ENCODE measurements at regions not wholly inside any gene's neighbourhood (a gene's known extent, or its start where the extent isn't known, plus 50 kb on each side); places are given as distances from the start of the nearest gene placed in this dataset.

GRCh38 chr20:48210111-48211027 is 425.1 kb upstream of the SULF2 start:
- intact Hi-C loops (cut with micrococcal nuclease) = no loop called here

- intact Hi-C loops (cut with micrococcal nuclease) = no loop called here
These were observed 423.8 kb upstream of the SULF2 start for GRCh38 chr20:48209102-48209501.

GRCh38 chr20:48208176-48208575 is 422.9 kb upstream of the SULF2 start:
- intact Hi-C loops (cut with micrococcal nuclease) = no loop called here

DNA sequence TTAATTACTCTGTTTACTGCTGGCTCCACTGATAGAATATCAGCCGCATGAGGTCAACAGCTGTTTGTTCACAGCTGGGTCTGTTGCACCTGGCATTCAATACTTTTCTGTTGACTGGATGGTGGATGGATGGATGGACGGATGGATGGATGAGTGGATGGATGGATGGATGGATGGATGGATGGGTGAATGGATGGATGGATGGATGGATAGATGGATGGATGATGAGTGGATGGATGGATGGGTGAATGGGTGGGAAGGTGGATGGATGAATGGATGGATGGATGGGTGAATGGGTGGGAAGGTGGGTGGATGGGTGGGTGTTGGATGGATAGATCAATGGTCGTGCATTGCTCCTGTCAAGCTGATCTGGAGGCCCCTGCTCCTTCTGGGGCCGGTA is 422.2 kb upstream of the SULF2 start:
- intact Hi-C loops (cut with micrococcal nuclease) = no loop called here

DNA sequence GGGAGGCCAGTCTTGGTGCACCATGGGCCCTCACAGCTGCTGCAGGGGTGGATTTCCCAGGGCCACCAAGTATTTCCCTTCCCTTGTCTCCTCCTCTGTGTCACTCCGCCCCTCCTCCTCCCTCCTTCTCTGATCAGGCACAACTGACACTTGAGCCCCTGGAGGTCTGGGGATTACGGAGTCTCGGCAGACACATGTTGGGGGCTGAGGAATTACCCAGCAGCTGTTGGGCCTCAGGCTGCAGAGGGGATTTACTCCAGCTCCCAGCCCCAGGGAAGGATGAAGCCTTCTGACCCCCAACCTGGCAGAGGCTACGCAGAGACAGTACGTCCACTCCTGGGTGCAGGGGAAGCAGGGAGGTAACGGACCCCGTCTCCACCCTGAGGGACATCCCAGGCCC is 420.5 kb upstream of the SULF2 start:
- intact Hi-C loops (cut with micrococcal nuclease) = no loop called here

DNA sequence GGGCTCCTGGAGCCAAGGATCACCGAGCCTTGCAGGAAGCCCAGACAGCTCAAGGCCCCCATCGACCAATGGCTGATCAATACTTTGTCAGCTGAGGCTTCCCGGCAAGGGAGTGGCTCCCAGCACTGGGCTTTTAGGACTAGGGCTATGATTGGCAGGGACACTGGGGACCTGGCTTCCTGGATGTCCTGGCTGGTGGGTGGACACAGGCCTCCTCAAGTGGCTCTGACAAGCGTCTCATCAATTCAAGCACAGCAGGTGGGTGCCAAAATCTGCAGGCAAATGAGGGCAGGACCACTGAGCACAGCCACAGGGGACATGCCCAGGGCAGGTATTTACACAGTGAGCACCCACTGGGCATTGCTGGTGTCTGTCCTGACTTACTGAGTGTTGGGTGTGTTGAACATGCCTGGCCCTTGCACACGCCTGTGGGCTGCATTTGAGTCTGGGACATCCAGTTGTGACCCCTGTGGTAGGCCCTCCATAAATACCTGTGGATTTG is 420.1 kb upstream of the SULF2 start:
- intact Hi-C loops (cut with micrococcal nuclease) = no loop called here

DNA sequence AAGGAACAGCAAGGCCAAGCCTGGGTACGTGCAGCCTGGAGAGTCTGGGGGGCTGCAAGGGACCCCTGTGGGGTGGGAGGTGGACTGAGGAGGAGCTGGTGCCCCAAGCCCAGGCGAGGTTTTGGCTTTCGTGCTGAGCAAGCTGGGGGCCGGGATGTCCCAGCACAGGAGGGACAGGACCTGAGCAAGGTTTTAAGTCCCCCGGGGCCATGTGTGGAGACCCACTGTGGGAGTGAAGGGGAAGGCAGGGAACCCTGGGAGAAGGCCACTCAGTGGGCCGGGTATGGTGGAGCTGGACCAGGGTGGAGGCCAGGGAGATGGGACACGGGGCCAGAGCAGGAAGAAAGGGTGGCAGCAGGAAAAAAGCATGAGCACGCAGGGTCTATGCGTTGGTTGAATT is 419.2 kb upstream of the SULF2 start:
- intact Hi-C loops (cut with micrococcal nuclease) = no loop called here

DNA sequence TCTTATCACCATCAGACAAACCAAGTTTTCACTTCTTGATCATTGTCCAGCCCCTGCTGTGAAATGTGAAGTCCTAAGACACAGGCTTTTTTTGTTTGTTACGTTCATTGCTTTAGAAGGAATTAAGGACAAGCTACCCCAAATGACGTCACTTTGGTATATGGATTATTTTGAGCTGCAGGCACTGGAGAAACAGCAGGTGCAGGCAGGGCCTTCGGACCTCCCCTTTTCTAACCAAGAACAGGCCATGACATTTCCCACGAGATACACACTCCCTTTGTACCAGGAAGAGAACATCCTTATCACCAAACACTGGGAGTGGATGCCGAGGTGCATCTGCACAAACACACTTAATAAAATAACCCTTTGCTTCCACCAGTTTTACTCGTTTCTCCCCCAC is 418.0 kb upstream of the SULF2 start:
- intact Hi-C loops (cut with micrococcal nuclease) = no loop called here

- intact Hi-C loops (cut with micrococcal nuclease) = no loop called here
These were observed 417.2 kb upstream of the SULF2 start for GRCh38 chr20:48202334-48203113.

- intact Hi-C loops (cut with micrococcal nuclease) = no loop called here
These were observed 416.6 kb upstream of the SULF2 start for GRCh38 chr20:48201885-48202284.

DNA sequence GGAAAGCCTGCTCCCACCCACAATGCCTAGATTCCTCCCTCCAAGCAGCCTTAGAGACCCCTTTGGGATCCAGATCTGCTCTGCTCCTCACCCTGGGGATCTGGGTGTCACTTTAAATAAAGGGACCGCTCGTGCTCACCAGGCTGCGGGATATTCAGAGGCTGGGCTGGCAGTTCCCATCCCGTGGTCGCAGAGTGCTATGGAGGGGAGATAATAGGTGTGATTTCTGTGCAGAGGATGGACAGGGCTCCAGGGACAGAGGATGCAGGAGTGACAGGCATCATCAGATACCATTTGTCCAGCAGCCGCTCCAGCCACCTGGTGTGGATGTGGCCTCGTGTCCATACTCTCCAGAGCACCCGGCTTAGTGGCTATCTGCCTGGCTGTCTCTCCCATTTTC is 415.9 kb upstream of the SULF2 start:
- intact Hi-C loops (cut with micrococcal nuclease) = no loop called here

DNA sequence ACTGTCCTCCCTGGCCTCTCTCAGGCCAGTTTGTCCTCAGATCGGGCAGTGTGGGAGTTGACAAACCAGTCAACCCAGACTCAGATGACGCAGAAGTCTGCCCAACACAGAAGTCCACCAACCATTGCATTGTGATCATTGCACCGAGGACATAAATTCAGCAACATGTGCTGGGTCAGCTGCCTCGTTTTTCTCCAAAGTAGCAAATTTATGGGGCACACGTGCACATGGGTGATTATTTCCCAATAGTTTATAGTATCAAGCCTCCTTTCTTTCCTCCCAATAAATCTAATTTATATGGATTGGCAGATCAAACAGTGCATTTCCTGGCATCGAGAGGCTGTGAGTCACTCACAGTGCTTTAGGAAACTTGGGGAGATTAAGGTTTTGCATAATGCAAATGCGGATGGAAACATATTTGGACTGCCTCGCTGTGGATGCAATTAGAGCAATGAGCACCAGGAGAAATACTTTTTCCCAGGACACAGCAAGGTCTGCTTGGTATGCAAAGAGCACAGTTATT is 413.7 kb upstream of the SULF2 start:
- intact Hi-C loops (cut with micrococcal nuclease) = no loop called here

- intact Hi-C loops (cut with micrococcal nuclease) = no loop called here
These were observed 411.8 kb upstream of the SULF2 start for GRCh38 chr20:48197066-48197465.

DNA sequence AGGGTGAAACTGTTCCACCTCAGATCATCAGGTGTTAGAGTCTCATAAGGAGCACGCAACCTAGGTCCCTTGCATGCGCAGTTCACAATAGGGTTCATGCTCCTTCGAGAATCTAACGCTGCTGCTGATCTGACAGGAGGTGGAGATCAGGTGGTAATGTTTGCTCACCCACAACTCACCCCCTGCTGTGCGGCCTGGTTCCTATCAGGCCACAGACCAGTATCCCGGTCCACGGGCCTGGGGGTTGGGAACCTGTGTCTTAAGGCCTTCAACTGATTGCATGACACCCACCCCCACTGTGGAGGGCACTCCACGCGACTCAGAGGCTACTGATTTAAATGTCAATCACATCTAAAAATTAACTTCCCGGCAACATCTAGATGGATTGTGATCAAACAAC is 411.2 kb upstream of the SULF2 start:
- intact Hi-C loops (cut with micrococcal nuclease) = no loop called here

GRCh38 chr20:48196001-48196400 is 410.7 kb upstream of the SULF2 start:
- intact Hi-C loops (cut with micrococcal nuclease) = no loop called here

DNA sequence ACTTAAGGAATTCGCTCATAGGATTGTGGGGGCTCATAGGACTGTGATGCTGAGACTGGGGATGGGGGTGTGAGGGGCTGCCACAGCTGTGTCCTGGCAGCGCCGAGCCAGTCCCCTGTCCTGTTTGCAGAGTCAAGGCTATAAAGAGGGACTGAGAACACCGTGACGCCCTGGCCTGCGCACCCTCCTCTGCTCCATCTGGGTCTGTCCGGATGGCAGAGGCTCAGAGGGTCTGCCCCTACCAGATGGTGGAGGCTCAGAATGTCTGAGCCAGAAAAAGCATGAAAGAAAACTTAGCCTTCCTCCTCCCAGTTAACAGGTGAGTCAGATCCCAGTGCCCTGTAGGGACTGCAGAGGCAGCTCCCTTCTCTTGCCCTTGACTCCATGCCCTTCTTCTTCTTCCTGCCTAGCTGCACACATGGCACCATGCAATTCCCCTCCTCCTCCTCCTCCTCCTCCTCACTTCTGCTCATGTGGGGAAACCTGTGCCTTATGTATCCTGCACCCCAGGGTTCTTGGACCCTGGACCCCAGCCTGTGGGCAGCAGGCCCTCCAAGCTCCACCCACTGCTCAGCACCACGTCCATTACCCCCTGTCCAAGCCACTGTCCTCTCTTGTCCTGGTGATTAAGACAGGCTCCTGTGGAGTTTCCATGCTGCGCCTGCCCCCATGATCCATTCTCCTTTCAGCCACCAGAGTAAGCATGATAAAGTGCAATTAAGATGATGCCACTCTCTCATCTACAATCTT is 410.0 kb upstream of the SULF2 start:
- intact Hi-C loops (cut with micrococcal nuclease) = no loop called here

GRCh38 chr20:48194583-48194982 is 409.3 kb upstream of the SULF2 start:
- intact Hi-C loops (cut with micrococcal nuclease) = no loop called here

DNA sequence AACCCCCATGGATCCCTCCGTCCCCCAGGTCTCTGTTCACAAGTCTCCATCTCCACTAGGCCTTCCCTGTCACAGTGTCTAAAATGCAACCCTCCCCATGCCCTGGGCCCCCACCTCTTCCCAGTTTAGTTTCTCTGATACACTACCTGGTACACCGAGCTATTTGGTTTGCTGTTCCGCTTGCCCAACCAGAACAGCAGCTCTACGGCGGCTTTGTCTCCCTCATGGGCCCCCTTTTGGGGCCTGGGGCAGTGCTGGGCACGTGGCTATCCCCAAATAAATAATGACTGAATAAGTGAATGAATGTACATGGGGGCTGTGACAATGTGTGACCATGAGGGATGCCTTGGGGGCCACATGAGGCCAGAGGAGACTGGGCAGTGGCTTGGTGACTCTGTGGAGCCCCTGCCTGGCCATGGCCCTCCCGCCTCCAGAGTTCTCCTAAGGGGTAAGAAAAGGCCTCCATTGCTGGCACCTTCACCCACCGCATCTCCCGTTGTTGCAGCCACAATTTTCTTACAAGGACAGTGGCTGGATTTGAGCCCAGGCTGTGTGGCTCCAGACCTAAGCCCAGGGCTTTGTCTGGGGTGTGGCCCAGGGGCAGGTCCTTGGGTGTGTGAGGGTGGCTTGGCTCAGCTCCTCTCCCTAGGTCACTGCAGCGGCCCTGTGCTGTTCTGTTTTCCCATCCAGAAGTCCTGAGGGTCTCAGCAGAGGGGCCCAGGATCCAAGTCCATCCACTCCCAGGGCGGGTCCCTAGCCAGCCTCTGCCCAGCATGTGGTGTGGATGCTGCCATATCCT is 408.5 kb upstream of the SULF2 start:
- intact Hi-C loops (cut with micrococcal nuclease) = no loop called here

DNA sequence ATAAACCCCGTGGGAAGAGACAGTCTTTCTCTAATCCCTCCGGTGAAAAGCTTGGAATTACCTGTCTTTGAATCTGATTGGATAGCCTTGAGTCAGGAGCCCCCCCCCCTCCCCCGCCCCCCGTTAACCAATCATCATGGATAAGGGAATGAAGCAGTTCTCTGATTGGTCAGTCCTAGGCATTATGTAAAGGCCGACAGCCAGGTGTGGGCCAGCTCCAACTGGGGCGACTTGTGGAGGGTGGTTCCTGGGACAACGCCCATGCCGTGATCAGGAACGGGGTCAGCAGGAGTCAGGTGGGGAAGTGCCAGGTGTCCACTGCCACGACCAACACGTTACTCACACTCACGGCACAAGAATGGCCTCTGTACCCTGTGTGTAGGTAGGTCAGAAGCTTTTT is 406.8 kb upstream of the SULF2 start:
- intact Hi-C loops (cut with micrococcal nuclease) = no loop called here

DNA sequence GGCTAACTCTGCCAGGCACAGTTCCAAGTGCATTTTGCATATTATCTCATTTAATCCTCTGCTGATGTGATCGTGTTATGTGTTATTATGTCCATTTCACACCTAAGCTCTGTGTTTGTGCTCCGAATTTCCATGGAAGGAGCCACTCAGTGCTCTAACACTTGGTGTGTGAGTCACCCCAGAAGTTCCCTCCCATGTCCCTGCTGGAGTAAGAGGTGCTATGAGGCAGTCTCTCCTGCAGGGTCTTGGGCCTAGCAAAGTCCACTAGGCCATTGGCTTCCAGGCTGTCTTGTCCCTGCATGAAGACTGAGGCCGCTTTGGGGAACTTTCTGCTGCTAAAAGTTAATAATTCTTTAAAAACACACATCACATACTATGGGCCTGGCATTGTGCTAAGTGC is 405.9 kb upstream of the SULF2 start:
- intact Hi-C loops (cut with micrococcal nuclease) = no loop called here

GRCh38 chr20:48190757-48191156 is 405.5 kb upstream of the SULF2 start:
- intact Hi-C loops (cut with micrococcal nuclease) = no loop called here

Measured in T-helper 1 cell treated with Interleukin-12 subunit alpha and Interleukin-12 subunit beta and Interleukin-4 antibody, amounts not matched to agents 30 ng/mL and 1 ng/mL, for 36 hours (primary cell).